Neutrophil (primary cell): ENCODE measurements at regions not wholly inside any gene's neighbourhood (a gene's known extent, or its start where the extent isn't known, plus 50 kb on each side); places are given as distances from the start of the nearest gene placed in this dataset.

Experiments
- H3K27ac ChIP-seq: fragments of 200-600 bp; sonication (generic); 2 replicates; pipeline ENCODE4 v1.5.1; 2016; ENCODE audit warnings: mild to moderate bottlenecking, moderate library complexity
- H3K27me3 ChIP-seq: fragments of 200-600 bp; sonication (generic); 2 replicates; pipeline ENCODE4 v1.6.0; 2016; ENCODE audit warnings: mild to moderate bottlenecking
- H3K36me3 ChIP-seq: fragments of 200-600 bp; sonication (generic); 2 replicates; pipeline ENCODE4 v1.5.1; 2017
- H3K4me1 ChIP-seq, 2 experiments: fragments of 200-600 bp in 1 of 2; sonication (generic) in 1 of 2; 1 replicate in 1 of 2; 2 replicates in 1 of 2; pipeline versions ENCODE4 v1.5.1 to v1.6.1; 2013 to 2016; ENCODE audit warnings: low read depth in 1 of 2, low read length in 1 of 2, mild to moderate bottlenecking in 1 of 2, moderate library complexity in 1 of 2; ENCODE audit not compliant: control insufficient read depth in 1 of 2, insufficient read depth in 1 of 2
- H3K4me3 ChIP-seq, 2 experiments: fragments of 200-600 bp in 1 of 2; sonication (generic) in 1 of 2; 1 replicate in 1 of 2; 2 replicates in 1 of 2; pipeline ENCODE4 v1.5.1; 2013 to 2016; ENCODE audit warnings: low read depth in 1 of 2, low read length in 1 of 2, mild to moderate bottlenecking in 1 of 2, moderate library complexity in 1 of 2
- H3K9me3 ChIP-seq: fragments of 200-600 bp; sonication (generic); 2 replicates; pipeline ENCODE4 v1.5.1; 2016
- CTCF ChIP-seq: fragments of 200-600 bp; sonication (generic); IDR thresholded peaks from 2 replicates; pipeline ENCODE4 v1.5.1; 2016; ENCODE audit warnings: antibody characterized with exemption

GRCh38 chr15:94804613-94805012, 573.3 kb downstream of the MCTP2 start:
- no peaks in the 10 kb centered on the region for H3K27me3 ChIP-seq
- no peaks in the 10 kb centered on the region for H3K4me1 ChIP-seq
- H3K9me3 ChIP-seq: no peaks in the 10 kb centered on the region
- no peak overlapping the region for H3K27ac ChIP-seq
- no peaks in the 10 kb centered on the region for H3K36me3 ChIP-seq
- H3K4me3 ChIP-seq: no peak overlapping the region
- TF ChIP-seq CTCF: no peak

GRCh38 chr15:94815110-94815731, 583.9 kb downstream of the MCTP2 start:
- no peaks in the 10 kb centered on the region for H3K9me3 ChIP-seq
- no peak overlapping the region for H3K27ac ChIP-seq
- no peak overlapping the region for H3K4me3 ChIP-seq
- TF ChIP-seq CTCF: no peak
- no peaks in the 10 kb centered on the region for H3K27me3 ChIP-seq
- no peaks in the 10 kb centered on the region for H3K36me3 ChIP-seq
- H3K4me1 ChIP-seq: no peaks in the 10 kb centered on the region

- H3K9me3 ChIP-seq: no peaks in the 10 kb centered on the region
- no peak for TF ChIP-seq CTCF
- H3K36me3 ChIP-seq: no peaks in the 10 kb centered on the region
- no peaks in the 10 kb centered on the region for H3K4me1 ChIP-seq
- H3K27me3 ChIP-seq: no peaks in the 10 kb centered on the region
- H3K27ac ChIP-seq: no peak overlapping the region
- H3K4me3 ChIP-seq: no peak overlapping the region
Measured at GRCh38 chr15:94815914-94816313, 584.6 kb downstream of the MCTP2 start.

- no peak overlapping the region for H3K4me3 ChIP-seq
- no peak for TF ChIP-seq CTCF
- no peaks in the 10 kb centered on the region for H3K9me3 ChIP-seq
- no peaks in the 10 kb centered on the region for H3K36me3 ChIP-seq
- H3K27ac ChIP-seq: no peak overlapping the region
- H3K4me1 ChIP-seq: no peaks in the 10 kb centered on the region
- H3K27me3 ChIP-seq: no peaks in the 10 kb centered on the region
Measured at GRCh38 chr15:94829887-94830884, 598.8 kb downstream of the MCTP2 start.

GRCh38 chr15:94834000-94834399, 602.6 kb downstream of the MCTP2 start:
- no peaks in the 10 kb centered on the region for H3K36me3 ChIP-seq
- H3K9me3 ChIP-seq: no peaks in the 10 kb centered on the region
- H3K27me3 ChIP-seq: no peaks in the 10 kb centered on the region
- no peak for TF ChIP-seq CTCF
- H3K4me1 ChIP-seq: no peaks in the 10 kb centered on the region
- no peak overlapping the region for H3K27ac ChIP-seq
- no peak overlapping the region for H3K4me3 ChIP-seq
